HG03378 (cell line): ENCODE measurements at regions not wholly inside any gene's neighbourhood (a gene's known extent, or its start where the extent isn't known, plus 50 kb on each side); places are given as distances from the start of the nearest gene placed in this dataset.

ENCODE experiments used
- ATAC-seq: cut with Tn5 transposase; IDR thresholded peaks from one replicate; pipeline ENCODE4 v1.9.1; 2021; ENCODE audit warnings: mild to moderate bottlenecking, moderate library complexity; ENCODE audit not compliant: unreplicated experiment

GRCh38 chr2:196314157-196314556 lies 142.8 kb upstream of the STK17B start:
- no peak for ATAC-seq

- no peak for ATAC-seq
These were observed 143.4 kb upstream of the STK17B start for GRCh38 chr2:196314780-196315179.

GRCh38 chr2:196315388-196316049 lies 144.1 kb upstream of the STK17B start:
- ATAC-seq = no peak

GRCh38 chr2:196316050-196316430 lies 144.7 kb upstream of the STK17B start:
- no peak for ATAC-seq

- ATAC-seq = no peak
These were observed 147.4 kb upstream of the STK17B start for GRCh38 chr2:196318517-196319377.

GRCh38 chr2:196322973-196323810 lies 151.8 kb upstream of the STK17B start:
- no peak for ATAC-seq

- ATAC-seq = no peak
These were observed 152.8 kb upstream of the STK17B start for GRCh38 chr2:196324211-196324610.

GRCh38 chr2:196328088-196328680 lies 156.8 kb upstream of the STK17B start:
- no peak for ATAC-seq

GRCh38 chr2:196329959-196330358 lies 158.6 kb upstream of the STK17B start:
- ATAC-seq = no peak

- ATAC-seq = no peak
These were observed 159.3 kb upstream of the STK17B start for GRCh38 chr2:196330645-196331044.

GRCh38 chr2:196331143-196331542 lies 159.8 kb upstream of the STK17B start:
- ATAC-seq = no peak

- no peak for ATAC-seq
These were observed 160.5 kb upstream of the STK17B start for GRCh38 chr2:196331851-196332250.

GRCh38 chr2:196333397-196333796 lies 162.0 kb upstream of the STK17B start:
- ATAC-seq = no peak

- no peak for ATAC-seq
These were observed 163.3 kb upstream of the STK17B start for GRCh38 chr2:196334710-196335109.

GRCh38 chr2:196335221-196335634 lies 163.8 kb upstream of the STK17B start:
- ATAC-seq = no peak

GRCh38 chr2:196336207-196336606 lies 164.8 kb upstream of the STK17B start:
- ATAC-seq = no peak

- ATAC-seq = no peak
These were observed 165.3 kb upstream of the STK17B start for GRCh38 chr2:196336715-196337114.

- no peak for ATAC-seq
These were observed 166.0 kb upstream of the STK17B start for GRCh38 chr2:196337208-196337953.

GRCh38 chr2:196338440-196338839 lies 167.1 kb upstream of the STK17B start:
- no peak for ATAC-seq

- no peak for ATAC-seq
These were observed 170.0 kb upstream of the STK17B start for GRCh38 chr2:196341277-196341841.
